Kidney (tissue), 13 donors: ENCODE measurements at regions not wholly inside any gene's neighbourhood (a gene's known extent, or its start where the extent isn't known, plus 50 kb on each side); places are given as distances from the start of the nearest gene placed in this dataset.

Experiments
- DNase-seq, 5 donors: peaks; one replicate each; pipeline ENCODE4 v3.0.0-alpha.2; 2013 to 2020
- FAIRE-seq: peaks from 2 replicates; lab custom pipeline; 2012; peaks lifted over from hg19 to GRCh38; lab: Jason Lieb, UNC
- H3K27ac ChIP-seq, 2 donors: one replicate each; pipeline ENCODE4 v1.7.0; 2013; ENCODE audit warnings: low read depth in 2 of 2, low read length in 2 of 2, inconsistent platforms in 1 of 2
- H3K27me3 ChIP-seq: one replicate; pipeline ENCODE4 v1.7.1; 2013; ENCODE audit warnings: low read length, inconsistent platforms; ENCODE audit not compliant: control insufficient read depth, insufficient read depth
- H3K36me3 ChIP-seq, 3 donors: one replicate each; pipeline versions ENCODE4 v1.7.0 to v1.7.1; 2013; ENCODE audit warnings: low read length in 3 of 3, control low read depth in 1 of 3, inconsistent platforms in 1 of 3; ENCODE audit not compliant: insufficient read depth in 3 of 3, control insufficient read depth in 2 of 3
- H3K4me1 ChIP-seq, 3 donors: one replicate each; pipeline versions ENCODE4 v1.7.0 to v1.7.1; 2013; ENCODE audit warnings: low read length in 3 of 3, inconsistent platforms in 1 of 3, low read depth in 1 of 3; ENCODE audit not compliant: control insufficient read depth in 2 of 3, insufficient read depth in 2 of 3
- H3K4me3 ChIP-seq, 3 donors: one replicate each; pipeline versions ENCODE4 v1.7.0 to v1.8.1; 2013; ENCODE audit warnings: low read length in 3 of 3, control low read depth in 1 of 3, inconsistent platforms in 1 of 3
- H3K9ac ChIP-seq, 3 donors: one replicate each; pipeline versions ENCODE4 v1.7.0 to v1.7.1; 2013; ENCODE audit warnings: low read length in 3 of 3, control low read depth in 1 of 3, inconsistent platforms in 1 of 3
- H3K9me3 ChIP-seq, 3 donors: one replicate each; pipeline versions ENCODE4 v1.7.0 to v1.7.1; 2013; ENCODE audit warnings: low read length in 3 of 3, control low read depth in 1 of 3, inconsistent platforms in 1 of 3; ENCODE audit not compliant: control insufficient read depth in 2 of 3, insufficient read depth in 1 of 3
- intact Hi-C: fragments of 100-400 bp; cut with DNase I; formaldehyde crosslinking; loops from one replicate; pipeline ENCODE4 v1.11.1; 2022
- TF ChIP-seq, protein P1 (sequence below): IDR thresholded peaks from 3 replicates; pipeline ENCODE4 v1.5.1; 2012; ENCODE audit warnings: mild to moderate bottlenecking, moderate library complexity, borderline replicate concordance; ENCODE audit not compliant: insufficient read depth; ENCODE audit errors: extremely low read depth
- donor health status: control.
- donor health status: control.
- donor health status: control.
- donor health status: control.
- donor health status: control.
- donor health status: DM: yes; HTN: yes; CAD: no.
- donor health status: Normal renal cell carcinoma (clear cell type).

DNA sequence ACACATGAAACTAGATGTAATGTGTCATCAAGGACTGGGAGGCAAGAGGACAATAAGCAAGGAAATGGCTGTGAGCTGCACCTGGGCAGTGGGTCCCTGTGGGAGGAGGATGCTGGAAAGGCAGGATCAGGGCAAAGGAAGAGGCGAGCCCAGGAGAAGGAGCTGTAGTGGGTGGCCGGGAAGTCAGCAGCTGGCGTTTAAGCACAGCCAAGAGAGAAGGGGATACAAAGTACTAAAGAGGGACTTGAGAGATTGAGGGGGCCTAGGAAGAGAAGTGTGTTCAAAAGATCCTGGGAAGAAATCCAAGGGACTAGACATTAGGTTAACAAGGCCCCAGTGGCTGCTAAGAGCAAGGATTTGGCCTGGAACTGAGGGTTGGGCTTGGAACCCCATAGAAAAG is 188.5 kb upstream of the SLC24A5 start:
- intact Hi-C loops, result no loop called here
- no peak for FAIRE-seq
- H3K9ac ChIP-seq, result no peak overlapping the region

DNA sequence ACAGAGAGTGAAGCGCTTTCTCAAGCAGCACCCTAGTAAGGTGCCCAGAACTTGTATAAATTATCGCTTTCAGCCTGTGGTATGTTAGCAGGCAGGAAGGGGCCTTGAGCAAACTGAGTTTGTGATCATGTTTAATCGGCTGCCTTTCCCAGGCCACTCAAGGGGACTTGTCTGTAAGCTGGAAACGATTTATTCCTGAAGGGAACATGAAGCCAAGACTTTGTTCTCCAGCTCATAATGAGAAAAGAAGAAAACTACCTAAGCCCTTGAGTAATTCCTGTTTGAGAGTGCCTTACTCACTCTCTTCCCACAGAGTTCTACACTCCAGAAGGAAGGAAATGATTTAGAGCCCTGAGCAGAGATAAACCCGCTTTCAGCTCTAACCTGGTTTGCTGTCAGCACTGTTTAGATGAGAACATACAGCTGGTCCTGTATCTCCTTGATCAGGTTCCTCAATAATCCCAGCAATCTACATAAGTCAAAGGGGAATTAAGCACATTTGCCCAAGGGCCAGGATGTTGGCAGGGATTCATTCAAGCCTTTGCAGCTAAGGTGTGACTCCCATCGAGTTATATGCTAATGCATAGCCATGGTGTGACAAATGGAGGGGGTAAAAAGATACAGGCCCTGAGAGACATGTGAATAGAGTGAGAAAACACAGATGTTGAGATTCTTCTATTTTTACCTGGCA is 187.7 kb upstream of the SLC24A5 start:
- no peaks in the 10 kb centered on the region for H3K4me1 ChIP-seq
- no peaks in the 10 kb centered on the region for H3K36me3 ChIP-seq
- DNase-seq (no peak), FAIRE-seq (no peak)
- H3K27ac ChIP-seq, result no peak overlapping the region
- H3K4me3 ChIP-seq, result no peak overlapping the region
- TF ChIP-seq, protein P1, sequence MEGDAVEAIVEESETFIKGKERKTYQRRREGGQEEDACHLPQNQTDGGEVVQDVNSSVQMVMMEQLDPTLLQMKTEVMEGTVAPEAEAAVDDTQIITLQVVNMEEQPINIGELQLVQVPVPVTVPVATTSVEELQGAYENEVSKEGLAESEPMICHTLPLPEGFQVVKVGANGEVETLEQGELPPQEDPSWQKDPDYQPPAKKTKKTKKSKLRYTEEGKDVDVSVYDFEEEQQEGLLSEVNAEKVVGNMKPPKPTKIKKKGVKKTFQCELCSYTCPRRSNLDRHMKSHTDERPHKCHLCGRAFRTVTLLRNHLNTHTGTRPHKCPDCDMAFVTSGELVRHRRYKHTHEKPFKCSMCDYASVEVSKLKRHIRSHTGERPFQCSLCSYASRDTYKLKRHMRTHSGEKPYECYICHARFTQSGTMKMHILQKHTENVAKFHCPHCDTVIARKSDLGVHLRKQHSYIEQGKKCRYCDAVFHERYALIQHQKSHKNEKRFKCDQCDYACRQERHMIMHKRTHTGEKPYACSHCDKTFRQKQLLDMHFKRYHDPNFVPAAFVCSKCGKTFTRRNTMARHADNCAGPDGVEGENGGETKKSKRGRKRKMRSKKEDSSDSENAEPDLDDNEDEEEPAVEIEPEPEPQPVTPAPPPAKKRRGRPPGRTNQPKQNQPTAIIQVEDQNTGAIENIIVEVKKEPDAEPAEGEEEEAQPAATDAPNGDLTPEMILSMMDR, result no peak
- intact Hi-C loops, result no loop called here
- H3K9ac ChIP-seq, result no peak overlapping the region
- no peaks in the 10 kb centered on the region for H3K9me3 ChIP-seq
- H3K27me3 ChIP-seq, result no peaks in the 10 kb centered on the region

More for the DNA sequence above, 188.5 kb upstream of the SLC24A5 start:
- DNase-seq, result no peak
- H3K36me3 ChIP-seq, result no peaks in the 10 kb centered on the region
- no peaks in the 10 kb centered on the region for H3K9me3 ChIP-seq
- no peaks in the 10 kb centered on the region for H3K27me3 ChIP-seq
- H3K4me1 ChIP-seq, result no peaks in the 10 kb centered on the region
- TF ChIP-seq, protein P1, result no peak
- no peak overlapping the region for H3K27ac ChIP-seq
- H3K4me3 ChIP-seq, result no peak overlapping the region

DNA sequence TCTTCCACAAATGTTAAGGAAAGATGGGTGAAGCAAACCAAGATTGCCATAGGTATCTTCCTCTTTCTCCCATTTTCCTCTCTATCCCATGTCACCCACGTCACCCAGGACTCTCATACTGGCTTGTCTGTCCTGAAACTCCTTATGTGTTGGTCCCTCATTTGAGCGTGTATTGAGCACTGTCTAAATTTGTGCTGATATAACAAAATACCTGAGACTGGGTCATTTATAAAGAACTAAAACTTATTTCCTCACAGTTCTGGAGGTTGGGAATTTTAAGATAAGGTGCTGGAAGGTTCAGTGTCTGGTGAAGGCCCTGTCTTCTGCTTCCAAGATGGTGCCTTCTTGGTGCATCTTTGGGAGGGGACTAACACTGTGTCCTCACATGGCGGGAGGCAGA is 186.9 kb upstream of the SLC24A5 start:
- no peak overlapping the region for H3K27ac ChIP-seq
- H3K27me3 ChIP-seq, result no peaks in the 10 kb centered on the region
- TF ChIP-seq, protein P1, result no peak
- H3K36me3 ChIP-seq, result no peaks in the 10 kb centered on the region
- no peak overlapping the region for H3K9ac ChIP-seq
- DNase-seq (no peak), FAIRE-seq (no peak)
- no peaks in the 10 kb centered on the region for H3K9me3 ChIP-seq
- intact Hi-C loops, result no loop called here
- H3K4me3 ChIP-seq, result no peak overlapping the region
- no peaks in the 10 kb centered on the region for H3K4me1 ChIP-seq

DNA sequence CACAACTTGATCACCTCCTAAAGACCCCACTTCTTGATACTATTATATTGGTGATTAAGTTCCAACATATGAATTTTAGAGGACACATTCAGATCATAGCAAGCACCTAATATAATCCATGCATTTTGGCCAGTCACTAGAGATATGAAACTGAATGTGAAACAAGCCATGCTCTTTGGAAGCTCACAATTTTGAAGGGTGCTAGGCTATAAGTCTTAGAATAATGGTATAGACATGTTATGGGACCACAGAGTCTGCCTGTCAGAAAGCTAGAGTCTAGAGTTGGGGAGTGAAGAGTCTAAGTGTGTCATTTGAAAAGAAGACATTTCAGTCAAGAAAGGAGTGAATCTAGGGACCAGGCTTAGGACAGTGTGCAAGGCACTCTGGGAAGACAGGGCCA is 186.4 kb upstream of the SLC24A5 start:
- Histone ChIP-seq H3K4me1 (no peaks in the 10 kb centered on the region), H3K9me3 (no peaks in the 10 kb centered on the region), H3K36me3 (no peaks in the 10 kb centered on the region), H3K9ac (no peak overlapping the region), H3K27me3 (no peaks in the 10 kb centered on the region), H3K4me3 (no peak overlapping the region), H3K27ac (no peak overlapping the region)
- intact Hi-C loops, result no loop called here
- FAIRE-seq, result no peak
- no peak for DNase-seq
- TF ChIP-seq, protein P1, result no peak
